ENCODE measurements at regions not wholly inside any gene's neighbourhood (a gene's known extent, or its start where the extent isn't known, plus 50 kb on each side); places are given as distances from the start of the nearest gene placed in this dataset.

DNA sequence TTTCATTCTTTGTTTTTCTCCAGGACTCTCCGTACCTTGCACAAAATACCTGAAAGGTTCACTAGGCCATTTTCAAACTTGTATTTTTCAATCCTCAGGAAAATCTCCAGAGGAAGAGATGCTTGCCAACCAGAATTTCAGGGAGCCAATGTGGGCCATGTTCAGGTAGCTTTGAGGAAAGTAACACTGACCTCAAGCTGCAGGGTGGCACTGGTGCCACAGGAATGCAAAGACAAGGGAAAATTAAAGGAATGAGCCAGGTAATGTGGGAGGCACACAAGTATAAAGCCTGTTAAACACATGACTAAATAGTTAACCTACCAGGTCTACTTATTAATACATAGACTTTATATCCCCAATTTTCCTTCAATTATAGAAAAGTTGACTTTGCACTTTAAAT is 51.9 kb upstream of the GAP43 start:
- no peak overlapping the region for H3K4me3 ChIP-seq (ENCODE audit: low read depth, poor library complexity, severe bottlenecking)
- WGBS, 2 donors: 50 to 79% methylated on average over 1 of the region's 1 CpG
- TF ChIP-seq POLR2A (IDR thresholded peaks at IDR 0.05) (no peak), CTCF (IDR thresholded peaks at IDR 0.05) (no peak)
- DNase-seq (ENCODE audit: low spot score in 2 of 2): no peak
- intact Hi-C loops (cut with DNase I; ENCODE audit: low total_unique reads): no loop called here
